ENCODE measurements at regions not wholly inside any gene's neighbourhood (a gene's known extent, or its start where the extent isn't known, plus 50 kb on each side); places are given as distances from the start of the nearest gene placed in this dataset.

DNA sequence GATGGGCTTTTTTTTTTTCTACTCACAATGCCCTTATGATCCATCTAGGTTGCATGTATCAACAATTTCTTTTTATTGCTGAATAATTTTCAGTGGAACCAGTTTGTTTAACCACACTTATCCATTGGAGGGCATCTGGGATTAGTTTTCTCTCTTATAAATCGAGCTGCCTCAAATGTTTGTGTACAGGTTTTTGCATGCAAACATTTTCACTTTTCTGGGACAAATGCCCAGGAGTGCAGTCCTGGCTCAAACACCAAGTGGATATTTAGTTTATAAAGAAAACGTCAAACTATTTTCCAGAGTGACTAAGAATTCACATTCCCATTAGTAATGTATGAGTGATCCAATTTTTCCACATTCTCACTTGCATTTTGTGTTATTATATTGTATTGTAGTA lies 313.4 kb downstream of the CXCL12 start:
- TF ChIP-seq ZFP30 (CRISPR knock-in tag; IDR thresholded peaks at IDR 0.05) (no peak), ARNTL (CRISPR knock-in tag; IDR thresholded peaks at IDR 0.05; ENCODE audit: borderline replicate concordance, low read depth) (no peak), ZC3H10 (CRISPR knock-in tag; IDR thresholded peaks at IDR 0.05) (no peak), PATZ1 (CRISPR knock-in tag; IDR thresholded peaks at IDR 0.05; ENCODE audit: borderline replicate concordance) (no peak), ZFP3 (CRISPR knock-in tag; IDR thresholded peaks at IDR 0.05) (no peak), OSR1 (CRISPR knock-in tag; IDR thresholded peaks at IDR 0.05) (no peak), GLIS3 (CRISPR knock-in tag; IDR thresholded peaks at IDR 0.05) (no peak), ZNF70 (CRISPR knock-in tag; IDR thresholded peaks at IDR 0.05) (no peak), POU6F1 (CRISPR knock-in tag; IDR thresholded peaks at IDR 0.05; ENCODE audit: borderline replicate concordance, low read depth) (no peak), PPARA (CRISPR knock-in tag; IDR thresholded peaks at IDR 0.05; ENCODE audit: borderline replicate concordance) (no peak), ZNF565 (CRISPR knock-in tag; conservative IDR thresholded peaks at IDR 0.05; ENCODE audit: low read depth) (no peak), RARB (CRISPR knock-in tag; IDR thresholded peaks at IDR 0.05) (no peak), BACH2 (CRISPR knock-in tag; IDR thresholded peaks at IDR 0.05; ENCODE audit: borderline replicate concordance) (no peak)

Measured in SK-N-SH treated with all-trans-retinoic acid at 6 μM for 48 hours (cell line).